CD4-positive, alpha-beta T cell treated with Interleukin-15 for 1 hour (primary cell): ENCODE measurements at regions not wholly inside any gene's neighbourhood (a gene's known extent, or its start where the extent isn't known, plus 50 kb on each side); places are given as distances from the start of the nearest gene placed in this dataset.

Experiments
- DNase-seq: peaks from one replicate; pipeline ENCODE4 v3.0.0-alpha.2; 2020

DNA sequence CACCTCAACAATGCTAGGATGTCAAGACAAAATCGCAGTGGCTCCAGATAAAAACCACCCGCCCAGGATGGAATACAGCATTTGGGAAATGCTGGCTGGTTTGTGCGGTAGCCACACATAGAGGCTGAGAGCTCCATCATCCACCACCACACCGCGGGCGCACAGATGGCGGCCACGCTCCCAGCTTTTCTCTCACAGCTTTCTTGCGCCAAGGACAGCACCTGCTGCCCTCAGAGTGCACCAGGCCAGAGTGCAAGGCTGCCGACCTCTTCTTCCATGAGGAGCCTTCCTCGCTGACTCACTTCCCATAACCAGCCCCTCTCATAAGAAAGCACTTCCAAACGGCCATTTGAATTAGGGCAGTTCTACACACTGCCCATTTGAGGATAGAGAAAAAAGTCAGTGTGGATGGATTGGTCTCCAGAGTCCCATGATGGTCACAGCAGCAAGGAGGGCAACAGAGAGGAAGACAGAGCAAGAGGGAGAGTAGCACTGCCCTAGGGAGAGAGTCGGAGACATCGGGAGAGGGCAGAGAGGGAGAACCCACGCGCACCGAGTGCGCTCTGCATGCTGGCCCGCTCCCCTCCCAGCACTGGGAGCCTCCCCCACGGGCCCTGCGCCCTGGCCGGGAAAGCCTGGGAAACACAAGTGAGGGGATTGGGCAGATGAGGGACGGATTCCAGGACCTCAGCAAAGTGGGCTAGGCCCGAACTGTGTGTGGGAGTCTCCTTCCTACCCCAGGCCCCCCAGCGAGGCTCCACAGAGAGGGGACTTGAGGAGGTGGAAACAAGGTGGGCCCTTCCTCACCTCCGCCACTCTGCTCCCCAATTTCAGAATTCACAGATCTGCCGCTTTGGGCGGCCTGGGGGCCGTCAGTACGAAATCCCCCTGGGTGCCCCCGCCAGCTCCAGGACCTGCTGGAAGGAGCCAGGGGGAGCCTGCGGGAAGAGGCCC is 156.9 kb downstream of the USP12 start:
- DNase-seq, result no peak

DNA sequence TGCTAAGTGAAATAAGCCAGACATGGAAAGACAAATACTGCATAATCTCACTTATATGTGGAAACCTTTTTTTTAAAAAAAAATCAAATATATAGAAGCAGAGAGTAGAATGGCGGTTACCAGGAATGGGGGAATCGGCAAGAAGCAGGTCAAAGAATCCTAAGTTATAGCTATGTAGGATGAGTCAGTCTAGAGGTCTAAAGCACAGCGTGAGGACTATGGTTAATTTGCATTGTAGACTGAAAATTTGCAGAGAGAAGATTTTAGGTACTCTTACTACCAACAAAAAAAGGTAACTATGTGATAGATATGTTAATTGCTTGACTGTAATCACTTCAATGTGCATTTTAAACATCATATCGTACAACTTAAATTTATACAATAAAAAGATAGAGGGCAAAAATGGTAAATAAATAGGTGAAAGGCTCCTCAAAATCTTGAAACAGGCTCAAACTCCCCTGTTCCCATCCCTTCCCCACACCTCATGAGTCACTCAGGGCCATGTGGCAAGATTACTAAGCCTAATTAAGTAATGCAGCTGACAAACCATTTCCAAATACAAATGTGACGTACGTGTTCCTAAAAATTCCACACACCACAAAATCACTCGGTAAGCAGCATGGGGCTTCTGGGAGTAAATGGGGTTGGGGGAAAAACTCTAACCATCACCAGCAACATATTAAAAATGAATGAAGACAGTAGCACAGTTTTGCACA is 159.0 kb downstream of the USP12 start:
- DNase-seq, result no peak

DNA sequence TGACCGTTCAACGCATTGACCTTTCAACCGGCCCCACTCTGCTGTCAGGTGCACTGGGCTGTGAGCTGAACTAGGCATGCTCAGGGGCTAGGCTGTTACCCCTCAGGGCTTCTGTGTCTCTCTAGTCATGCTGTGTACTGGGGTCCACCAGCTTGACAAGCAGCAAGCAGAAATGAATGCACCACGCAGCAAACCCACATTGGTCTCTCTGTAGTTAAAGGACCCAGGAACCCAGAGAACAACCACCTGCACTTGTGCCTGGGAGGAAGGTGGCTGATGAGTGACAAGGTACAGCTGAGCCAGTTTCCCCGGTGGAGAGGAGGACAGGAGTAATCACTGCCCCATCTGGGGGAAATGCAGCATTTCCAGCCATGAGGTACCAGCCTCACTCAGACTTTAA is 159.9 kb downstream of the USP12 start:
- DNase-seq, result no peak

DNA sequence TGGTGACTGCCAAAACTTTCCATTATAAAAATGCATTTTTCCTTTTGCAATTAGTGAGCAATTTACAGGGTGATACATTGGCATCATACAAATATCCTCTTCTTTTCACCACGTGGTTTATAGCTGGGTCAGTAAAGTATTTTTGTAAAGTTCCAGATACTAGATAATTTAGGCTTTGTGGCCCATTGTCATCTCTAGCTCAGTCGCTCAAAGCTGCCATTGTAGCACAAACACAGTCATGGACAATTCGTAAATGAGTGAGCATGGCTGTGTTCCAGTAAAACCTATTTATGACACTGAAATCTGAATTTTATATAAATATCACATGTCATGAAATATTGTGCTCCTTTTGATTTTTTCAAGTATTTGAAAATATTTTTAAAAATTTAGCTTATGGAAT is 162.9 kb downstream of the USP12 start:
- no peak for DNase-seq

DNA sequence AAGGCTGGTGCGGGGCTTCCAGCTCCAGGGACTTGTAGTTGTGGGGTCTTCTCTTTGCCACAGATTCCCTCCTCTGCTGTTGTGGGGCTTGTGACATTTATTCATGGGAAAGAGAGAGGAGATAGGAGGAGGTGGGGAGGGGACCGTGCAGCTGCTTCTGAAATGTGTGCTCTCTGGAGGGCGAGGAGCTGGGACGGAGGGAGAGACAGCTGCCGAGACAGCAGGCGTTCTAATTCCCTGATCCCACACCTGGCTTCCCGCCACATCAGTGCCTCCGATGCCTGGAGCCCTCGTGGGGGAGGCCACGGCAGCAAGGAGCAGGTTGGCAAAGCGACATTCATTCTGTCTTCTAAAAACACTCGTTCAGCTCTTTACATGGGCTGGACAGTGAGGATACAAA is 164.4 kb downstream of the USP12 start:
- no peak for DNase-seq

DNA sequence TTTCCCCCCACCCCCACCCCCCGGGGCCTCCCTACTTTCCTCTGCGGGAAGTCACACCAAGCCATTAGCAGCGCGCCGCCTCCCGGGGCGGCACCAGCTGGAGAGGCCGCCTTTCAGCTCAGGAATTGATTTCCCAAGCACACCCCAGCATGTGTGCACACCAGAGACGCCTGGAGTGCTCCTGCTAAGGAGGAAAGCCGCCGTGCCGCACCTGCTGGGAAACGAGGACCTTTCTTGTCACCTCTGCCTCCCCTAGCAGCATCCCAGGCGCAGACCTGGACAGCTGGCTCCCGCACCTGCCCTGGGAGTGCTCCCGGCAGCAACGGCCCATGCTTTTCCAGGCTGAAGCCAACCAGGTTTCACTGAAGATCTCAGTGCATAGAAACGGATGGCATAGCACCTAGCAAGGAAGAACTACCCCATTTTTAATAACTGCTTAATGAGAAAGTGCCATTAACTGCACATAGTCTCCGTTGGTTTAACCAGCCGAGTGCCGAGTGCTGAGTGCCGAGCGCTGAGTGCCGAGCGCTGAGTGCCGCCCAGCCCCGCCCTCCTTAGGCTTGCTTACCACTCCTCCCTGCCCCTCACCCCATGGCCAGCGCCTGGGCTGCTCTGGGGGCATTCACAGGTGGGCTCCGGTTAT is 165.0 kb downstream of the USP12 start:
- no peak for DNase-seq

DNA sequence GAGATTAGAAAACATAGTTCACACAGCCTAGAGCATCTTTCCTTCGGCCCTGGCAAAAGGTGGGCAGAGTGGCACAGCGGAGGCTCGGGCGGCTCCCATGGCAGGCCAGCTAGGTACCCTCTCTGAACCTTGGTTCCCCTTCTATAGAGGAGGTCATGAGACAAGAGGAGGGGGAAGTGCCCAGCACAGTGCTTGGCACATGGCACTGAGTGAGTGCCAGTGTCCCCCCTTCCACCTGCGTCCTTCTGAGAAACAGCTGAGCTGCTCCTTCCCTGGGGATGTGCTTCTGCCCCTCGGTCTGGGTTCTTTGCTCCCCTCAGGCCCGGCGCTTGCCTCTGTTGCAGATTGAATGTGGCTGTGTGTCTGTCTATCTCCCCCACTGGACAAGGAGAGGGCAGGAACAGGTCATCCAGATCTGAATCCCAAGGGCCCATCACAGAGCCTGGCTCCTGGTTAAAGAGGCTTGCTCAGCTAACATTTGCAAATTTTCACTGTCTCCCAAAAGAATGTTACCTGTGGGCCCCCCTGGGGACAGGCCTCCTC is 165.6 kb downstream of the USP12 start:
- DNase-seq, result no peak

DNA sequence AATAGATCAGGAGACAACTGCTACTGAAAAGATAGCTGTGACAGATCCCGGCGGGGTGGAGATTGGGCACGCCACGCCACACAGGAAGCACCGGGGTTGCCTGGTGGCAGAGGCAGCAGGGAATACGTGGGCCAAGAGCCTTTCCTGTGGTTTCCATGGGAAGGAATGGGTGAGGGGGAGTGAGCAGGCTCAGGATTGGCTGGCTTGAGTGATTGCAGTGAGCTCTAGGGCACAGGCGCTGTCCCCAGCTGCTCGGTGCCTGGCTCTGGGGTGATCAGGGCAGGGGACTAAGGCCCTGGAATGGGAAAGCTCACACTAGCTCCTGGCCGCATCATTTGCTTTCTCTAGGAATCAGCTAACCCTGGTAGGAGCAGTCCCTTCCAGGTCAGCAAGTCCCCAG is 166.1 kb downstream of the USP12 start:
- DNase-seq, result no peak

DNA sequence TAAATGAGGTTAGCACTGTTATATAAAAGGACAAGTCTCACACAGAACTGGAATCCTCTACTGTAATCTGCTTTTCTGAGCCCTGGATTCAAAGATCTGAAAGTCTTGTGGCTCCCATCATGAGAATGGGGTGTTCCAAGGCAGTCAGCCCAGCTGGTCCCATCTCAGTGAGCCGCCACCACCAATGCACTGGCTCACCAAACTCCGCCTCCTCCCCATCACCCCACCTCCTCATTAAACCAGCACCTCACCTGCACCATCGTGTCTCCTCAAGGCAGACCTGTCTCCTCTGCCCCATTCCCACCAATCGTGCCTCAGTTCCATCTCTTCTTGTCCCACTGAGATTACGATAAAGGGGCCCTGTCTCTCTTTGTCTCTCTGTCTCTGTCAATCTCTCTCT is 166.7 kb downstream of the USP12 start:
- no peak for DNase-seq

DNA sequence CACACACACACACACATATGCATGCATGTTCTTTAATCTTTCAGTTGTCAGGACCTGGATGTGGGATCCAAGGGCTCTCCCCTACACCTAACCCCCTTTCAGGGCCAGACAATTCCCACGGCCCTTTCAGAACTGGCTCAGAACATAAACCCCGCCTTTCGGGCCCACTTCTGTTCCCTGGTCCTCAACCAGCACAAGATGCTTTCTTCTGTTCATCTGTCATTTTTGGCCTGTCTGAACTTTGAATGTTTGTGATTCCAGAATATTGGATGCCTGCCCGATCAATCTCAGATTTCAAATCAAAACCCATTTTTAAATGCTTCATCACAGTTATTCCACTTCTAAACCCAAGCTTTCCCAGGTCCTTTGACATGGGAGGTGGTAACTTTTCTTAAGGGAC is 167.3 kb downstream of the USP12 start:
- DNase-seq, result no peak

DNA sequence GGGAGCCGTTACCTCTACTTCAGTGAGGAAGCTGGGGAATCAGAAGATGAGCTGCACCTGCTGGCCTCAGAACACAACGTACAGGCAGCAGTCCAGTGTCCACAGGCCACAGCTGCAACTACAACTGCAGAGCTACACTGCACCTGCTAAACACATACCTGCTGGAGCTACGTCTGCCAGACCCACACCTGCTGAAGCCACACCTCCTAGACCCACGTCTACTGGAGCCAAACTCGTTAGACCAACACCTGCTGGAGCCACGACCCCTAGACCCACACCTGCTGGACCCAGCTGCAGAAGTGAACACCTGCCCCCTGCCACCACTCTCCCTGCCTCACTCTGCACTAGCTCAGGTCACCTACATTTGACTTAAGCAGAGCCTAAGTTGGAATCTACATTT is 169.9 kb downstream of the USP12 start:
- no peak for DNase-seq

DNA sequence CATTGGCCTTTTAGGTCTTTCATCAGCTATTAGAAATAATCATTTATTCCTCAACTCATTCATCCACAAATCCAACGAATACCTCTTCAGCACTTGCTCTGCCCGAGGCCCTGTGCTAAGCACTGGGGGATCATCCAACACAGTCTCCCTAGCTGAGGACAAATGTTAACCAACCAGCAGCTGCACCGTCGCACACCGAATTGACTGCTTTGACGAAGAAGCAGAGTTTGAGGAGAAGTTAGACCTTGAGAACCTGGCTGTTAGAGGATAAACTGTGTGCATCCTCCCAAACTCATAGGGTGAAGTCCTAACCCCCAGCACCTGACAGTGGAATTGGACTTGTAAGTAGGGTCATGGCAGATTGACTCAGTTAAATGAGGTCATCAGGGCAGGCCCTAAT is 170.9 kb downstream of the USP12 start:
- DNase-seq, result no peak

DNA sequence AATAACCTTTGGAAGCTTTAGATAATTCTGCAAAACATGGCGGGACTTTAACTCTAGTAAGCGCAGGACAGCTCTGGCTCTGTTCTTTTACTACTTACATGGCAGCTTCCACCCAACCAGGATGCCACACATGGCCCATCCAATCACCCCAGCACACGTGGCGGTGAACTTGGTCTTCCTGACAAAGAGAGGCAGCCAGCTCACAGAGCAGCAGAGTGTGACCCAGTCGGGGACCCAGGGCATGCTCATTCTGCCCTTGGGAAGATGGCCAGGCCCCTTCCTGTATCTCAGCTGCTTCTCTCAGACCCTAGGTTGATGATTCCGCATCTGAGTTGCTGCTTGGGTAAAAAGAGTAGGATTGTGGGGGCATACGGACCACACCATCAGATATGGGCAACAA is 172.1 kb downstream of the USP12 start:
- no peak for DNase-seq

DNA sequence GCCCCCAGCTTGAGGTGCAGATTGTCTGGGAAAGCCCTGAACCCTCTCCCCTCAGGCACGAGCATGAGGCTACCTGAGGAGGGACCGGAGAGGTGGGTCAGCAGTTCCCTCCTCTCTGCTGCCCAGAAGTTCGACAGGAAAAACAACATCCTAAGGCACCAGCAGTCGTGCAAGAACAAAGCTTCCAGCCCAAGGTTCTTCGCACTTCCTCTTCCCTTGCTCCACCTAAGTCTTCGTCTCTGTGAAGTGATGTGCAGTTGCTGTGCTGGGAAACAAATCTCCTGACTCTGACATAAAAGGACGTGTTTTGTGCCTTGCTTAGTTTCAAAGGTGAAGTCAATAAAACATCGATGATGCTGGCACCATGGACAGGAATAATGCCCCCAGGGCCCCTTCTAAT is 173.3 kb downstream of the USP12 start:
- no peak for DNase-seq

DNA sequence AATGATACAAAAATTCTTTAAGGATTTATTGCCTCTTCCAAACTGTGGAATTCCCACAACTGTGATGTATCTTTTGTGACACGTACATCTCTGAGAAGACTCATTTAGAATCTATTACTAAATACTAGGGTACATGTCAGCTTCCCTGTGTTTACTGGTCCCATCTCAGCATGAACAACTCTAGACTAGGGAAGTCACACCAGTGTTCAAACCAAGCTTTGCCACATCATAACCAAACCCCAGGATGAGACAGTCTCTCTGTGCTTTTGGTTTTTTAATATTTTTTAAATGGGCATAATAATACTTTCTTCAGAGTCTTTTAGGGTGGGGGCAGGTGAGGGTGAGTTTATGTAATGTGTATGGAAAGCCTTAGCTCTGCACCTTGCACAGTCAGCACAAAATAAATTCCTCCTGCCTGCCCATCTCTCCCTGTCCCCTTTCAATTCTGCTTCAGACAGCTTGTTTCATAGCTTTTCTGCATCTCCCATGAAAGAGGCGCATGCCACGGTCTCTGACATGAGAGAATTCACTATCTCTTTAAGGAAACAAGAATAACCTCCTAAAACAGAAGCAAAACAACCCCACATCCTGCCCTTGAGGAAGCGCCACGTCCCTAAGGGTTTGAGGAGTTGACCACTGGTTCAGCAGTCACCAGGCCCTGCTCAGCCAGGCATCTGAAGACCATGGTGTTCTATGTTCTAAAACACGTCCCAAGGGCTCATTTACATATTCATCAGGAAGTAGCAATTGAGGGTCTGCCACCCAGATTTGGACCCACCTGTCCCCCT is 174.5 kb downstream of the USP12 start:
- no peak for DNase-seq

DNA sequence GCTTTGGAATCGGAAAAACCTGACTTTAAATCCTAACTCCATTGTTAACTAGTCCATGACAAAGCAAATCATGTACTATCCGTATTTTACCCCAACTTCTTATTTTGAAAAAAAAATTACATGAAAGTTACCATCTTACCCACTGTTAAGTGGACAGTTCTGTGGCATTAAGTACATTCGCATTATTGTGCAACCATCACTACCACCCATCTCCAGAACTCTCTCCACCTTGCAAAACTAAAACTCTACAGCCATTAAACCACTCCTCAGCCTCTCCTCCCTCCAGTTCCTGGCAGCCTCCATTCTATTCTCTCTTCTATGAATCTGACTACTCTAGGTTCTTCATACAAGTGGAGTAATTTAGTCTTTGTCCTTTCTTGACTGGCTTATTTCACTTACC is 176.5 kb downstream of the USP12 start:
- no peak for DNase-seq

DNA sequence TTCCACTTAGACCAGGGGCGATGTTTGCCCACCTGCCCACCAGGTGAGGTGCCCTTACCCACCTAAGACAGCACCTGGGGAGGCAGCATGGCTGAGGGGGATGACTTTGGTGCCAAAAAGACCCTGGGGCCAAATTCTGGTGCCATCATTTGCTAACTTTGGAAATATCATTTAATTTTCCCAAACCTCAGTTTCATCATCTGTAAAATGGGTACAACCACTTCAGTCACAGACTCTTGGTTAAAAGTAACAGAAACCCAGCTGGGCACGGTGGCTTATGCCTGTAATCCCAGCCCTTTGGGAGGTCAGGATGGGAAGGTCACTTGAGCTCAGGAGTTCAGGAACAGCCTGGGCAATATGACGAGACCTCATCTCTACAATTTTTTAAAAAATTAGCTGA is 177.8 kb downstream of the USP12 start:
- DNase-seq, result no peak

DNA sequence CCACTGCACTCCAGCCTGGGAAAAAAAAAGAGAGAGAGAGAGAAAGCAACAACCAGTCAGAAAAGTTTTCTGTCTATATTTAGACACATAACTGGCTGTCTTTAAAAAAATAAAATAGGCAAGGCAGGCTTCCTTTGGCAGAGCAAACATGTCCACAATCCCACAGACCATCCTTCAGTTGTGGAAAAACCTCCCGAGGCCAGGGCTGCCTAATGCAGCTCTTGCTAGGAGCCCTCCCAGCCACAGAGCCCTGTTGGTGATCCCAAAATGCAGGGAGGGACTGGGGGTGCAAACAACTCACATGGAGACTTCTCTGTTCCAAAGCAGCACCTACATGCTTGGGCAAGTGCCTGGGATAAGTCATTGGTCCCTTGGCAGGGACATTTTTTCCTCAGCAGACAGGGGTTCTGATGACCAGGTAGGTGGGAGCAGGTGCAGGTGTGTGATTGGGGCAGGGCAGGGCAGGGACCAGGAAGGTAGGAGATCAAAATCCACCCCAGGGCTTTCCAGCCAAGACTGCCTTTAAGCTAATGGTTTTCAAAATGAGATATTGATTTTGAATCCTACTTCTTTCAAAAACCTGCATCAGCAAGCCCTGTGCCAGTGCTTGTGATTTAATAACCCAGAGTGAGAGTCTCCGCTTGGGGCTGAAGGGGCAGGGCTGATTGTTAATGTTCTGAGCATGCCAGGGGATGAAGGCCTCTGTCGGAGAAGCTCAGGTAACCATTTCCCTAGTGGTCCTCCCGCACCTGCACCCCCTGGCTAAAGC is 178.5 kb downstream of the USP12 start:
- no peak for DNase-seq

DNA sequence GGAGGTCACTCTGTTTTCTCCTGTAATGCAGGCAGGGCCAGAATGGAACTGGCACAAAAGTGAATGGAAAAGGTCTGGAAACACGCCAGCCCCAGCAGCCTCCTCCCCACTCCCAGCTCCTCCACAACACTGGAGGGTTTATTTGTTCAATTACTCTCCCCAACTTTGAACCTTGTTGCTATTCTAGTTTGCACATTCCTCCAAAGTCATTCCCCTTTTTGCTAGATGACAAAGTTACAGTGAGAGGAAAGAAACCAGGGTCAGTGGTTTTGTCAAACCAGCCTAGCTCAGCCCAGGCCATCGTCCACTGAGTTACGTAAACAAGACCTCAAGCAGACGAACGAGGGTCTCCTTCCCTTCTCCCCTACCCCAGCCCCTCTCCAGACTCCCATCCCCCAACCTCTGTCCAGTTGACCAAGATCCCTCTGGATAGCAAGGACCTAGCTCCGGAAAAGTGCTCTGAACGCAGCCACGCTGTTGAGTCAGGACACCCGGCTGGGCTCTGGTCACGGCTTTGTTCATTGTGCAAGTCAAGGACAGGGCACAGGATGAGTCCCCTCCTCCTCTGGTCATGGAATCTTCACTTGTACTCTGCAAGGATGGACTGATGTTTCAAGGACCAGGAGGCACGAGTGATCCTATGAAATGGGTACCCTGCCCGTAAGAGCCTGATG is 180.0 kb downstream of the USP12 start:
- DNase-seq, result no peak

DNA sequence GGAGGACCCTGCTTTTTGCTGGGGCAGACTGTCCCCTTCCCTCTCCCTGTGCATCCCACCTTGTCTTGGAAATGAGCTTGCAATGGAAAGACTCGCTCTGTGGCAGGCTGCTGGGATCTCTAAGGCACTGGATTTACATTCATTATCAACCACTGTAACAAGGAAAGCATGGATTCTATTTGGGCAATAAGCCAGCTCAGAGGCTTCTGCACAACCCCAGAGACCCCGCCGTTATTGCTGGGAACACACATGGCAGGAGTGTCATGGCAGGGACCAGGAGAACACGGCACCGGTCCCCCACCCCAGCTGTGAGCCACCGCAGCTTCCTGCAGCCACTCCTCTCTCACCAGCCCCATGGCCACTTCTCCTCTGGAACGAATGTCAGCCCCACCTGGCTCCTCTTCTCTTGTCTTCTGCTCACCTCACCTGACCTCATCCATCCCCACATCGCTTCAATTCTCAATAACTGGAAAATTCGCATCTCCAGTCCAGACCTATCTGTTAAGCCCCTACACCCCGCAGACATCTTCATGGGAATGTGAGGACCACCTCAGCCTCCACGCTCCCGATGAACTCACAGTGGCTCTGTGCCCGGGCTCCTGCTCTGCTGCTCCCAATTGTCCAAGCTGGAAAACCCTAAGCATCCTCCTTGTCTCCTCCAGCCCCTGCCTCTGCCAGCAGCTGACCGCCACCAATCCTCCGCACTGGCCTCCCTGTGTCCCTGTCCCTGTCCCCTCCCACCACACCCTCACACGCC is 181.5 kb downstream of the USP12 start:
- DNase-seq, result no peak
